NCI-H1092 (cell line): ENCODE measurements at regions not wholly inside any gene's neighbourhood (a gene's known extent, or its start where the extent isn't known, plus 50 kb on each side); places are given as distances from the start of the nearest gene placed in this dataset.
"Not testable (repeated sequence)": the region's sequence is repeated elsewhere in the genome, so short reads cannot be mapped to it uniquely, and the experiment has no call there.

Experiments used
- DNase-seq: peaks from one replicate; lab custom pipeline; 2025; lab: John Stamatoyannopoulos, UW

DNA sequence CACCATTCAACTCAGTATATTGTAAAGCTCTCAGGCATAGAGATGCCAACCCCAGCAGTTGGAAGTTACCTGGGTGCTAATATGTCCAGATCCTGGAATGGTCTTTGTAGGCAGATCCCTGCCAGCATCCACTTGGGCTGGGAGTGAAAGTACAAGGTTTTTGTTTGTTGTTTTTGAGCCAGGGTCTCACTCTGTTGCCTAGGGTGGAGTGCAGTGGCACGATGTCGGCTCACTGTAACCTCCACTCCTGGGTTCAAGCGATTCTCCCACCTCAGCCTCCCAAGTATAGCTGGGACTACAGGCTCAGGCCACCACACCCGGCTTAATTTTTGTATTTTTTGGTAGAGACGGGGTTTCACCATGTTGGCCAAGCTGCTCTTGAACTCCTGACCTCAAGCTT is 177.6 kb downstream of the IRF8 start:
- DNase-seq = no peak

DNA sequence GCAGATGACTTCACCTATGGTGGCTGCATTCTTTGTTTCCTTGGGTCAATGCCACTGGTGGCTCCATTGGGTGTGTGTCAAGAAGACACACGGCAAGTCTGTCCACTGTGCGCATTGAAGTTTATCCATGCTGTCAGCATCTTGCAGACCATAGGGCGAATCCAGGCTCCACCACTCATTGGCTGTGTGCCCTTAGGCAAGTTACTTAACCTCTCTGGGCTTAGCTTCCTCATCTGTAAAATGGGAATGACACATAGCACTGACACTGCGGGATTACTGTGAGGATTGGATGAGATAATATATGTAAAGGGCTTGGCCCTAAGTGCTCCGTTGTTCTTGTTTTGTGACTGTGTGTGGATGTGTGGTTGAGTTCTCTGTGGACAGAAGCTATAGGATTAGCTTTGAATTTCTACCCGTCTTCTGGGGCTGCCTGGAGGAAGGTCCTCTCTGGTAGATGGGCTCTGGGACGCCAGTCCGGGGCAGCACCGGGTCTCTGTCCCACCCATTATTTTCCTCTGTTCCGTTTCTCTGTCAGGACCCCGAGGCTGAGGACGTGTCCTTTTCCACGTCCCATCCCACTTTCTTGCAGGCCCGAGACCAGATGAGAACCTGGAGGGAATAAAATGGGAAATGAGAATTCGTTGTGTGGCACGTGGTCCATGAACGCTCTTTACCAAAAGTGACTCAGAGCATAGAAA is 178.4 kb downstream of the IRF8 start:
- DNase-seq = no peak

DNA sequence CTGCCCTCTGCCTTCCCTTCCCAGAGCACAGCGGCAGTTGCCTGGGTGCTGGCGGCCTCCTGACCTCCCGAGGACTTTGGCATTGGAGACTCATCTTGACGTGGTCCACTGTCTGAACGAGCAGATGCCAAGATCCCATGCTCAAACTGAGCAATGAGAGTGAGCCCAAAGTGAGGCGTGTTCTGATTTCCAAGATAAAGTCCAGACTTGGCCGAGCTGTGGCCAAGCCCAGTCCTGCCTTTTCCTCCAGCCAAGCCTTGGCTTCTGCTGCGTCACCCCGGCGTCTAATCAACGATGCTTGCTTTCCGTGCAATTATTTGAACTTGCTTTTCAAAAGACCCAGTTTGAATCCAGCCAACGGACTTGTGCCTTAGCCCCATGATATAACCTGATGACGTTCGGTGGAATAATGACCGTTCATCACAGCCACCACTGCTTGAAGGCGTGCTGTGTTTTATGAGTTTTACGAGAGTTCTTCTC is 179.2 kb downstream of the IRF8 start:
- DNase-seq = no peak

DNA sequence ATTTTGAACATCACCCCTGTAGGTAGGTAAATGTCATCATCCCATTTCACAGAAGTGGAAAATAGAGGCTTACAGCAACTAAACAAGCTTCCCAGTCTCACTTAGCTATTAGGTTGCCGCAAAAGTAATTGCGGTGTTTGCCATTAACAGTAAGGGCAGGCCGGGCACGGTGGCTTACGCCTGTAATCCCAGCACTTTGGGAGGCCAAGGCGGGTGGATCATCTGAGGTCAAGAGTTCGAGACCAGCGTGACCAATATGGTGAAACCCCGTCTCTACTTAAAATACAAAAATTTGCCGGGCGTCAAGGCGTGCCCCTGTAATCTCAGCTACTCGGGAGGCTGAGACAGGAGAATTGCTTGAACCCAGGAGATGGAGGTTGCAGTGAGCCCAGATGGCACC is 179.7 kb downstream of the IRF8 start:
- not testable (repeated sequence) for DNase-seq

DNA sequence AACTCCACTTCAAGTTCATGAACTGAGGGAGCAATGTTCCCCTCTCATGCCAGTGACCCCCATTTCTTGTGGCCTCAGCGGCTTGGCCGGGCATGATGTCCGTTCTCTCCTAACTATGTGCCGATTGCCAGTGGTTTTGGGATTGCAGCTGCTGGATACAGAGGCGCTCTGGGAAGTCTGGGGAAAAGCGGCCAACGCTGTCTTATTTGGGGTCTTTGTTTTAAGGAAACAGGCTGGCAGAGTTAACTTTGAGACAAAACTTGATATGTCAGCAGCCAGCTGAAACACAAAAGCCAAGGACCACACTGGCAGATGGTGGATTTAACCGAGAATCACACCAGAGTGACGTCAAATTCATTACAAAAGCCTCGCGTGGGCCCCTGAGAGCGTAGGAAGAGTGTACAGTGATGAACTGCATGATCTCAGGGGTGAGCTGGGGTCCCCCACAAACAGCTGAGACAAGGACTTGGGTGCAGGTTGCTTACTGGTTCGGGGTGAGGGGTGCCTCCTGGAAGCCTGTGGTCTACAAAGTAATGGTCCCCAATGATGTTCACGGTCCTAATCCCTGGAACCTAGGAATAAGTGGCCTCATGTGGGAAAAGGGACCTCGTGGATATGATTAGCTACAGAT is 180.4 kb downstream of the IRF8 start:
- DNase-seq = no peak

DNA sequence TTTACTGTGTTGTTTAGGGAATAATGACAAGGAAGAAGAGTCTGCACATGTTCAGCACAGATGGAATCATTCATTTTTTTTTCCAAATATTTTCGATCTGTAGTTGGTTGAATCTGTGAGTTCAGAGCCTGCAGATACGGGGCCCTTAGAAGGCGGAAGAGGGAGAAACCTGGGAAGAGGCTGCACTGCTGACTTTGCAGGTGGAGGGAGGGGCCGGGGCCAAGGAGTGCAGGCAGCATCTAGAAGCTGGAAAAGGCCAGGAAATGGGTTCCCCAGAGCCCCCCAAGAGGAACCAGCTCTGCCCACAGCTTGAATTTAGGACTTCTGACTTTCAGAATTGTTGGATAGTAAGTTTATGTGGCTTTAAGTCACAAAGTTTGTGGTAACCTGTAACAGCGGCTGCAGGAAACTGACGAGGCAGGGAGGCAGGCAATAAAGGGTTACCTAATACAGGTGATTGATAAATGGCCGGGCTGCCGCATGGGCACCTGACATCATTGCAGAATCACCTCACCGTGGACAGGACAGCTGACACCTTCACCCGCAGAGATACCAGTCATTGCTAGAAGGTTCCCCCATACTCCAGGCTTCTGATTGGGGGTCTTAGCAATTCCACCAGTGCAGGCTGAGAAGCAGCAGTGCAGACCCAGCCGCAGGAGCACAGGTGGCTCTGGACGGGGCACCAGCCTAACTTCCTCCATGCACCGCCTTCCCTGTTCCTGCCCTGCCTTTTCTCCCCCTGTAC is 181.3 kb downstream of the IRF8 start:
- DNase-seq = no peak

DNA sequence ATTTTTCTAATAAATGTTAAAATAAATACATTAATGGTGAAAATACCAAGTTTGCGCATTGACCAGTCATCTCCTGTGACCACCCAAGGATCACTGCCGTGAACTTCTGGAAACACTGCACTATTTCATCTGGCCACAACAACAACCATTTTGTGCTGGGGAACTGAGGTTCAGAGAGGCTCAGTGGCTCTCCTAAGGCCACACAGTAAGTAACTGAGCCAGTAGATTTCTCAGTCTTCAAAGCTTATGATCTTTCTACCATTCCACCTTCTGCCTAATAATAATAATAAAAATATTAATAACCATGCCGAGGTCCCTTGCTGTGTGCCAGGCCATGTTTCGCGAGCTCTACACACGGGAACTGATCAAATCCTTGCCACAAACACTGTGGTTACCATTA is 182.0 kb downstream of the IRF8 start:
- DNase-seq = no peak

DNA sequence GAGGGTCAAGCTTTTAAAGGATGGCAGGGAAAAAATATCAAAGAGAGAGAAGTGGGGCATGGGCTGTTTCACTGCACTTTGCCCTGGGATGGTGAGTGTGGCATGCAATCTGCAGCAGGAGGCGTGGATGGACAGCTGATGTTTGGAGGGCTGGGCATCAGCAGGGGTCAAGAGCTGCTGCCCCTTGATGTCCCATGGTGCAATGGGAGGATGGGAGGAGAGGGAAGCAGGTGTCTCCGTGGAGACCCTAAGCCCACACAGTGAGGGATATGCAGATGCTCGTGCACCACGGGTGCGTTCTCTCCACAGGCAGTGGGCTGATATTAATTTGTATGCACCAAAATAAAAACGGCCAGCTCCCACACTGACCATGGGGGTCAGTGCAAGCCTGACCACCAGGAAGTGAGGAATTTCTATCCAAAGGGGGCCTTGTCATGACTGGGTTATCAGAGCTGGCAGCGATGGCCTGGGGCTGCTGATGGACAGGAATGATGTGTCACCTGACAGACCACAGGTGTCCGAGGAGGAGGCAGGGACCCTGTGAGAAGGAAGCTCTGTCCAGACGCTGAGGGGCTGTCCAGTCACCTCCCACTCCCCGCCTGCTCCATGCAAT is 183.6 kb downstream of the IRF8 start:
- no peak for DNase-seq

DNA sequence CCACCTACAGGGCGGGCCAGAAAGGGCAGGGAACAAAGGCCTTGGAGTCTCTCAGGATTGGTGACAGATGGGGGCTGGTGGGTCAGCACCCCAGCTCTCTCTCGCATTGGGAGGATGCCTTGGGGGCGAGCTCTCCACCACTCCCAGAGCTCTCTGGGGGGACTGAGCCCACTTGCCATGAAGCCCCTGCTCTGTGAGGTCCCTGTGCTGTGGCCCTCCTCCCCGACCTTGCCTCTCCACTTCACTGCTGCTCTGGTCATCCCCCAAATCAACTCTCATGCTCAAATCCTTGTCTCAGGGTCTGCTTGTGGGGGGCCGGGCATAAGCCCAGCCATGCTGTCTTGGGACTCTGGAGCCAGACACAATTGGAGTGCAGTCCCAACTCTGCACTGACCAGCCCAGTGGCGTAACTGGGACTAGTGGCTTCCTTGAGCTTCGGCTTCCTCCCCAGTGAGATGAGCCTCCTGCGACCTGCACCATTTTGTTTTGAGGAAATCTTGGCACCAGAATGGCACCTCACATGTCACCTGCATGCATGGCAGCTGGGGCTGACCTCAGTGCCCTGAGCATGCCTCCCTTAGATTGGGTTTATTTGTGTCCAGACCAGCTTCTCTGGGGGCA is 184.5 kb downstream of the IRF8 start:
- no peak for DNase-seq

DNA sequence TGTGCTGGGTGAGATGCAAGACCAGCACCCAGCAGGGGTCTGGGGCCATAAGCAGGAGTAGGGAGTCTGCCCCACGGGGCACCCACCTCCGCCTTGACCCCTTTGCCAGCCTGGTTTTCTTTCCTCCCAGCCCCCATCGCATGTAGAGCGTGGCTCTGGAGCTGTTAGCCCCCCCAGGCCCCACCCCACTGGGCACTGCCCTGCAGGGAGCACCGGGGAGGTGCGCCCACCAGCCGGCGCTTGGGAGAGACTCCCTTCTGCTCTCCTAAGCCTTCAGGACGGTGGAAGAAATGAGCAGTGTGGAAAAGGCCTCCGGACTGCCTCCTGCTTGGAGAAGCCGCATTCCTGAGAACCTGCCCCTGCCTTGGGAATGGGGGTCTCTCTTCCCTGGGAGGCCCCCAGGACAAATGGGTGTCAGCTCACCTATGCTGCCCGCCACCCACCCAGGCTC is 186.2 kb downstream of the IRF8 start:
- DNase-seq = no peak

DNA sequence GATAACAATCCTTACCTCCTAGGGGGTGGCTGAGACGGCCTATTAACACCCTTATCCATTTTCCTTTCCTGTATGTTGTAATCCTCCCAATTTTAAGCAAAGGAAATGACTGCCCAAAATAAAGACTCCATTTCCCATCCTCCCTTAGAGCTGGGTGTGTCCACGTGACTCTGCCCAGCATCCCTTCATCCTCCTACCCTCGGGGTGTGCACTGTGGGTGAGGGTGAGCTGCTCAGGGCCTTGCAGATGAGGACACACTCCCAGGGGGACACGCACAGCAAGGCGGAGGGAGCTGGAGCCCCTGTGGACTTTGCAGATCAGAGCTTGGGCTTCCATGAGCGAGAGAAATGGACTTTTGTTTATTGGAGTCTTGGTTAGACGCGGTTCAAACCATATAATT is 186.8 kb downstream of the IRF8 start:
- no peak for DNase-seq

DNA sequence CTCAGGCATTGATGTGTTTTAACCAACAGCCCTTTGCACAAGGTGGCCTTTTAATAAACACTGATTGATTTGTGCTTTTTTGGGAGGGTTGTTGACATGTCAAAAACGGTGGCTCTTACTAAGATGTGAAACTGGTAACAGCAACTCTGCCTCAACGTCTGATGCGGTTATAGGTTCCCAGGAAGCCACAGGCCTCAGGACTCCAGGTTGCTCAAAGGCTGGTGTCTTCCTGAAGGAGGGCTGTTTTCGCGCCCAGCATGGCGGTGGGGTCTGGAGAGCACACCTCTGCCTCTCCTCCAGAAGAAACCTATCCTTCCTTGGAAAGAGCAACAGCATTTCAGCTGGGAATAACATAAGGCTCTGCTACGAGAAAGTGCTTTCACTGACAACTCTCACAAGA is 187.5 kb downstream of the IRF8 start:
- no peak for DNase-seq

DNA sequence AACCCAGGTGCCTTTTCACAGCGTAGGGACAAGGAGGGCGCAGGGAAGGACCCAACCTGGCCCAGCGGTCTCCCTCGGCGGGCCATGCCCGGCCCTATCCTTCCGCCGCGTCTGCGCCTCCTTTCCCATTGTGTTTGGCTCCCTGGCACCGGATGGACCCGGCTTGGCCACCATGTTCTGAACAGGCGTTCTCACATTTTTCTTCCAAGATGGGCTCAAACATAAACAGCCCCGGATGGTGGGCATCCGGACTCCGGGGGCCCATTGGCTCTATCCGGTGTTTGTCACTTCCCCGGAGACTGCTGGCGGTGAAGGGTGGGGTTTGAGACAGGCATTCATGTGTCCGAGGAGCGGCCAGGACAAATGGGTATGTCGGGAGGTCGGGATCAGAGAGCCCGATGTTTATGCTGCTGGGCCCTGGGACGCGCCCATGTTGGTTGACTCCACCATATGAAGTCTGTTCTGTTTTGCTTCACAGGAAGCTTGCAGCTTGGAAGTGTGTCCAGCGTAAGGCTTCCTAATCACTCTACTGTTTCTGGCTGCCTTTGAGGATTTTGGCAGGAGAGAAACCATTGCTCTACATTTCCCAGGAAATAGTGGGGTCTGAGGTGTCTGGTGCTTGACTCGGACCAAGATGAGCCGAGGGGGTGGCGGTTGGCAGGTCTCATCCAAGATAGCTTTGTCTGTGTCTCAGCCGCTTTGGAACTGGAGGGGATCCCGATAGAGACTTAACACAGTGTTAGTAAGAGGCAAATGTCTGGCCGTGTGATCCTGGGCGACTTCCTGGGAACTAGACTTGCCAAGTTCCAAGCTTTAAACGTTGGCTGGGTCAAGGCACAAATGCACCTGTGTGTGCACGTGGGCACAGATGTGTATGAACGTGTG is 188.3 kb downstream of the IRF8 start:
- no peak for DNase-seq

DNA sequence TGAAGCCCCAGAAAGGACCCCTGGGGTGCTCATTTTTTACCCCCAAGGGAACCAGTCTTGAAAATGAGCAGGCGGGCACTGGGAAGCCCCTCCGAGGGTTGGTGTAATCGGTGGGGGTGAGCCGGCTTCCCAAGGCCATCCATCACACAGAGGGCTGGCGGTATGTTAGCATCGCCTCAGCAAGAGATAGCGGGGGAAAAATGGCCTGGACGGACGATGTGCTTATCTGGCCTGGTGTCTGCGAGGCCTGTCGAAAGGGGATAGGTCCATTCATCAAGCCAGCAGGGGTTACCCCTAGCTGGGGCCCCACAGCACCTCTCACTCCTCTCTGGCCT is 188.9 kb downstream of the IRF8 start:
- no peak for DNase-seq

DNA sequence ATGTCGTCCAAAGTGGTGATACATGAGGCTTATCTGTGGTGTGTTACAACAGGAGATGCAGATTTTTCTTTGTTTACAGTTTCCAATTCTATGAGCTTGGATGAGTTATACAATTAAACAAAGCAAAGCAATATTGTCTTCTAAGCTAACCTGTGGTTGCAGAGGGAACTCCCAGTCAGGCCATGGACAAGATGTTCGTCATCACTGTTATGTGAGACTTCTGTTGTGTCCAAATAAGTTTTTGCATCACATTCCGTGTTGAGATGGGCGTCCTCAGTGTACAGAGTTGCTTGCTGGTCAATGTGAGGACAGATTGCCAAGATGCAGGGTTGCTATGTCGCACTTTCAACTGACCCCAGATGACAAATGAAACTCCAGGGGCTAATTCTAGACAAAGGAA is 189.3 kb downstream of the IRF8 start:
- DNase-seq = no peak

DNA sequence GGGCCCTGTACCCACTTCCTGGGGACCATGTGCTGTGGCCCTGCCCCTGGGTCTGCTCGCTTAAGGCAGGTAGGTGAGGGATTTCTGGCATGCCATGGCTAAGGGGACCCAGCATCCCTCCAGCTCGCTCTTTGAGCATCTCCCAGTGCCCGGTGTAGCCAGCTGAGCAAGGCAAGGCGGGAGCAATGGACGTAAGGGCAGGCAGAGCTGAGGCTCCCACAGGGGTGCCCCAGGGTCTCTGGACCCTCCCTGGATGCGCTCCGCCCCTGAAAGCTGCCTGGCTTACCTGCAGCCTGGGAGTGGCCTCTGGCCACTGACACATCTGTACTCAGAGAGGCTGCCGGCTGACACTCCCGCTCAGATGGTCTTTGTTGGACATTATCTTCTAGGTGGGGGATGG is 189.9 kb downstream of the IRF8 start:
- no peak for DNase-seq

DNA sequence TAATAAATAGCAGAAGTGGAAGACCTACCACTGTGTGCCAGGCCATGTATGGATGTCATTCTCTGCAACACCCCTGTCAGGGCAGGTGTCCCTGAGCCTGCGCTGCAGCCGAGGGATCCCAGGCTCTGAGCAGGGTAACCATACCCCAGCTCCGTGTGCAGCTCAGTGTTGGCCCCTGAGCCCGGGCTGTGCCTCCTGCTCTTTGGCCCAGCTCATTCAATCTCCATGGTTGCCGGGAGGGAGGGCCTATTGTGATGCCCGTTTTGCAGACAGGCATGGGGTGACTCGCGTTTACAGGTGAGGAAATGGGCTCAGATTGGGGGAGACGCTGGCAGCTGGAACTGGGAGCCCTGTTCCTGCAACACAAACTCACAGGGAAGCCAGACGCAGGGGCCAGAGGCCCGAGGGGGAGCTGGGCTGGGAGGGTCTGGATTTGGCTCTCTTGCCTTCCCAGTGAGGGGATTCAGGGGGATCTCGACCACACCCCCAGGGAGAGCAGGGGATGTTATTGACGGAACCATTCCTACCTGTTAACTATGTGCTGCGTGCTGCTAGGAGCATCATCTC is 190.5 kb downstream of the IRF8 start:
- DNase-seq = no peak

DNA sequence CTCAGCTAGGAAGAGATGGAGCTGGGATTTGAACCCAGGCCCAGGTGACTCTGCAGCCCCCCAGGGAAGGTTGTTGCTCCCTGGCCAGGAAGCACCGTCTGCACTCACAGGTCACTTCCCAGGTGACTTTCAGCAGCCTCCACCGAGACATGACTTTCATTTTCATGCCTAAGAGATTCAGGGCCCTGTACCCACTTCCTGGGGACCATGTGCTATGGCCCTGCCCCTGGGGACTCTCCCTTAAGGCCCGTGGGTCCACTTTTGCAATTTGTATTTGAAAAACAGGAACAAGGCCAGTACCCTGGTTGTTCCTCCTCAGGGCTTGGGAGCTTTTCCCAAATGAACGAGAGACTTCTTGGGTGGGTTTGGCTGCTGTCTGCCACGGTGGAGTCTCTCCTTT is 191.0 kb downstream of the IRF8 start:
- DNase-seq = no peak

DNA sequence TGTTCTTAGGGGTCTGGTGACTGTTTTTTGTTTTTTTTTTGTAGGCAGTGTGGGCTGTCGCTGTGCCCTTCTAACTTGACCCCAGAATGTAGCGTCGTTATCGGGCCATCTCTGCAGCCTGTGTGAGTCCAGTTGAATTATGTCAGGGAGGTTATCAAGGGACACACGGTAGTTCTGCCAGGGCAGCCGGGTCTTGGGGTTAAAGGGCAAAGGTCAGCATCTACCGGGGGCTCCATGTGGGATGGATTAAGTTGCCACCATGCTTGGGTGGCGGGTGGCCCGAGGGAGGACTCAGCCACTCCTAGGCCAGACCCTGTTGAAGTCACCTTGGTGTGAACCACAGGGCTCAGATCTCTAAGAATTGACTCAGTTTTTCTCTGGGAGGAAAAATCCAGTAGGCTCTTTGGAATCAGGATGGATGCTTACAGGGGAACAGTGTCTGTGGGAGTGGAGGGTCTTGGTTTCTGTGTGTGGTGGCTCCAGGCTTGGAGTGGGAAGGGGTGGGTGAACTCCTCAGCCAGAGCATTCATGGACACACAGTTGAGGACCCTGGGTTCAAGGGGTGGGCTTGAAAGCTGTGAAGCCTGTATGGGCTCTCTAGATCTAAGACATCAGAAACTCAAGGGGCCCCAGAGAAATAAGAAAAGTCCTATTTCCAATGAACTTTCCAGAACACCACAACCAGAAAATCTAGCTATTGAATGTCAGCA is 191.7 kb downstream of the IRF8 start:
- DNase-seq = no peak

DNA sequence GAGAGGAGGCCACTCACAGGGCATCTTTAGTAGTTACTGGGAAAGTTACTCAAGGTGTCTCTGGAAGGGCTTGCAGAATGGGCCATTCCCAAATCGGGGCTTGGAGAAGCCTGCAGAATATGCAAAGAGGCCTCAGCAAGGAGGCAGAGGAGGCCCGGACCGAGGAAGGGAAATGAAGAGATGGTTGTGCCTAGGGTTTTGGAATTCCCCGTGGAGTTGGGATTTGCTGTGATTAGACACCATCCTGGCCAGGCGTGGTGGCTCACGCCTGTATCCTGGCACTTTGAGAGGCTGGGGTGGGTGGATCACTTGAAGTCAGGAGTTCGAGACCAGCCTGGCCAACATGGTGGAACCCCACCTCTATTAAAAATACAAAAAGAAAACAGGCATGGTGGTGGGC is 193.0 kb downstream of the IRF8 start:
- DNase-seq = no peak
